Mucosa of descending colon (tissue), 3 donors: ENCODE measurements at regions not wholly inside any gene's neighbourhood (a gene's known extent, or its start where the extent isn't known, plus 50 kb on each side); places are given as distances from the start of the nearest gene placed in this dataset.

Experiments used
- ATAC-seq: fragments of 200-7000 bp; cut with Tn5 transposase; one replicate; pipeline ENCODE4 v1.9.1; 2020; ENCODE audit warnings: mild to moderate bottlenecking, moderate library complexity
- DNase-seq, 3 donors: peaks; one replicate each; pipeline ENCODE4 v3.0.0-alpha.2; 2020
- H3K36me3 ChIP-seq: fragments of 200-600 bp; one replicate; pipeline ENCODE4 v1.8.0; 2021; ENCODE audit warnings: low read depth, mild to moderate bottlenecking
- H3K4me1 ChIP-seq: fragments of 200-600 bp; one replicate; pipeline ENCODE4 v1.8.0; 2021; ENCODE audit warnings: low read depth, mild to moderate bottlenecking
- H3K4me3 ChIP-seq: fragments of 200-600 bp; one replicate; pipeline ENCODE4 v1.8.0; 2021; ENCODE audit warnings: mild to moderate bottlenecking
- H3K9me3 ChIP-seq: fragments of 200-600 bp; one replicate; pipeline ENCODE4 v1.8.0; 2021; ENCODE audit warnings: mild to moderate bottlenecking
- CTCF ChIP-seq: fragments of 200-600 bp; IDR thresholded peaks from one replicate; pipeline ENCODE4 v1.8.0; 2022; ENCODE audit warnings: antibody characterized with exemption, mild to moderate bottlenecking
- intact Hi-C, 2 donors: fragments of 100-400 bp; cut with DNase I in 1 of 2; cut with micrococcal nuclease in 1 of 2; formaldehyde crosslinking; loops; one replicate each; pipeline versions ENCODE4 v1.11.0 to v1.11.1; 2022; cut with DNase I, micrococcal nuclease
- donor health status: DM: no; HTN: no; CAD: no; lungs with moderate emphysema.
- donor health status: DM: no; HTN: no; CAD: no.
- donor health status: DM: no; HTN: yes; CAD: no.

- TF ChIP-seq CTCF, result no peak
Measured at GRCh38 chr5:54638106-54638505, 120.5 kb downstream of the SNX18 start.

GRCh38 chr5:54637654-54638053, 120.1 kb downstream of the SNX18 start:
- Histone ChIP-seq H3K4me3 (no peak overlapping the region), H3K9me3 (no peaks in the 10 kb centered on the region), H3K4me1 (no peaks in the 10 kb centered on the region), H3K36me3 (no peaks in the 10 kb centered on the region)
- no peak for DNase-seq
- no peak for TF ChIP-seq CTCF
- intact Hi-C loops, result no loop called here
- no peak for ATAC-seq

More at GRCh38 chr5:54638106-54638505, 120.5 kb downstream of the SNX18 start:
- Histone ChIP-seq H3K4me3 (no peak overlapping the region), H3K9me3 (no peaks in the 10 kb centered on the region), H3K4me1 (no peaks in the 10 kb centered on the region), H3K36me3 (no peaks in the 10 kb centered on the region)
- DNase-seq (no peak), ATAC-seq (no peak)
- intact Hi-C loops, result no loop called here

GRCh38 chr5:54634089-54634488, 116.5 kb downstream of the SNX18 start:
- ATAC-seq (no peak), DNase-seq (no peak)
- Histone ChIP-seq H3K36me3 (no peaks in the 10 kb centered on the region), H3K4me1 (no peaks in the 10 kb centered on the region), H3K9me3 (no peaks in the 10 kb centered on the region), H3K4me3 (no peak overlapping the region)
- intact Hi-C loops, result no loop called here
- TF ChIP-seq CTCF, result no peak

GRCh38 chr5:54632131-54632701, 114.7 kb downstream of the SNX18 start:
- ATAC-seq (no peak), DNase-seq (no peak)
- intact Hi-C loops, result no loop called here
- no peaks in the 10 kb centered on the region for H3K36me3 ChIP-seq
- no peaks in the 10 kb centered on the region for H3K9me3 ChIP-seq
- no peaks in the 10 kb centered on the region for H3K4me1 ChIP-seq
- TF ChIP-seq CTCF, result no peak
- no peak overlapping the region for H3K4me3 ChIP-seq

- no peak for TF ChIP-seq CTCF
- Histone ChIP-seq H3K36me3 (no peaks in the 10 kb centered on the region), H3K4me1 (no peaks in the 10 kb centered on the region), H3K9me3 (no peaks in the 10 kb centered on the region), H3K4me3 (no peak overlapping the region)
- DNase-seq, result no peak
- ATAC-seq, result no peak
- intact Hi-C loops, result no loop called here
Measured at GRCh38 chr5:54630738-54631359, 113.3 kb downstream of the SNX18 start.
